ENCODE measurements at regions not wholly inside any gene's neighbourhood (a gene's known extent, or its start where the extent isn't known, plus 50 kb on each side); places are given as distances from the start of the nearest gene placed in this dataset.

DNA sequence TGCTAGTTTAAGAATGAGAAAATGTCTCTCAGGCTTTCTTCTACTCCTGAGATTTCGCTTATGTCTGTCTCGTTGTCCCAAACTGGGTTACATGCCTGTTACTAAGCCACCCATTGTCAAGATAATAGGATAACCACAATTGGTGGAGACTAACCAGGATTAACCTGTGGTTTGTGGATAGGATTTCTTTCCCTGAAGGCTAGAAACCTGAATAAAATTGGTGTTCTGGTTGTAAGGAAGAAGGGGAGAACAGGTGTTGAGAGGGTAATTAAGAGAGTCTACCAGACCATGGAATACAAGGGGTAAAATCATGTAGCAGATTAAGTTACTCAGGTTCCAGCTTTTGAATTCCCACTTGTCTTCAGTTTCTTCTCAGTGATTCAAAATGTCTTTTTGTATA, 225.4 kb downstream of the CPE start:
- no peak for TF ChIP-seq POLR2AphosphoS5 (IDR thresholded peaks at IDR 0.05; ENCODE audit: borderline replicate concordance, low read depth, low read length)
- TF ChIP-seq EZH2 (IDR thresholded peaks at IDR 0.05) = no peak
- TF ChIP-seq FOXP2 (optimal IDR thresholded peaks at IDR 0.05; ENCODE audit: control extremely low read depth, extremely low read length, insufficient read depth) = no peak
- Histone ChIP-seq H3K9ac (ENCODE audit: insufficient read length) (no peak overlapping the region), H3K27ac (no peak overlapping the region), H3K36me3 (ENCODE audit: insufficient read depth, low read length) (peaks cover 6% of the 10 kb centered on the region; the same call in 1 of the 2 replicates), H3K4me3 (no peak overlapping the region), H3K9me3 (ENCODE audit: low read depth, low read length) (no peaks in the 10 kb centered on the region)
- DNase-seq (ENCODE audit: low read depth, low spot score) = no peak

GRCh38 chr4:165605811-165606210, 227.0 kb downstream of the CPE start:
- Histone ChIP-seq H3K9ac (ENCODE audit: insufficient read length) (no peak overlapping the region), H3K4me3 (no peak overlapping the region), H3K9me3 (ENCODE audit: low read depth, low read length) (no peaks in the 10 kb centered on the region; the same call in 1 of the 2 replicates), H3K27ac (no peak overlapping the region), H3K36me3 (ENCODE audit: insufficient read depth, low read length) (no peaks in the 10 kb centered on the region)
- no peak for DNase-seq (ENCODE audit: low read depth, low spot score)
- no peak for TF ChIP-seq FOXP2 (optimal IDR thresholded peaks at IDR 0.05; ENCODE audit: control extremely low read depth, extremely low read length, insufficient read depth)

DNA sequence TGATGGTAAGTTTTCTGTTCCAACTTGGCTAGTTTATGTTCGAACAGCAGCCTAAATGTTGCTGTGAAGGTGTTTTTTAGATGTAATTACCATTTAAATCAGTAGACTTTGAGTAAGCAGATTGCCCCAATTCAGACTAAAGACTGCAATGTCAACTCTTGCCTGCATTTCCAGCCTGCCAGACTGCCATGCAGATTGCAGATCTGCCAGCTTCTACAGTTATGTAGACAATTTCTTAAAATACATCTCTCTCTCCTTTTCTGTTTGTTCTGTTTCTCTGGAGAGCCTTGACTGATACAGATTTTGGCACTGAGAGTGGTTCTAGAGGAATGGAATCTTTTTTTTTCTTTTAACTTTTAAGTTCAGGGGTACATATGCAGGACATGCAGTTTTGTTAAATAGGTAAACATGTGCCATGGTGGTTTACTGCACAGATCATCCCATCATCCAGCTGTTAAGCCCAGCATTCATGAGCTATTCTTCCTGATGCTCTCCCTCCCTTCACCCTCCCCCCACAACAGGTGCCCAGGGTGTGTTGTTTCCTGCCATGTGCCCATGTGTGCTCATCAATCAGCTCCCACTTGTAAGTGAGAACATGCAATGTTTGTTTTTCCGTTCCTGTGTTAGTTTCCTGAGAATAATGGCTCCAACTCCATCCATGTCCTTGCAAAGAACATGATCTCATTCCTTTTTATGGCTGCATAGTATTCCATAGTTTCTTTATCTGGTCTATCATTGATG, 227.8 kb downstream of the CPE start:
- TF ChIP-seq FOXP2 (optimal IDR thresholded peaks at IDR 0.05; ENCODE audit: control extremely low read depth, extremely low read length, insufficient read depth) (no peak), EZH2 (IDR thresholded peaks at IDR 0.05) (no peak), POLR2AphosphoS5 (IDR thresholded peaks at IDR 0.05; ENCODE audit: borderline replicate concordance, low read depth, low read length) (no peak)
- Histone ChIP-seq H3K9ac (ENCODE audit: insufficient read length) (no peak overlapping the region), H3K4me3 (no peak overlapping the region), H3K27ac (no peak overlapping the region), H3K36me3 (ENCODE audit: insufficient read depth, low read length) (no peaks in the 10 kb centered on the region), H3K9me3 (ENCODE audit: low read depth, low read length) (no peaks in the 10 kb centered on the region; the same call in 1 of the 2 replicates)
- DNase-seq (ENCODE audit: low read depth, low spot score) = no peak

DNA sequence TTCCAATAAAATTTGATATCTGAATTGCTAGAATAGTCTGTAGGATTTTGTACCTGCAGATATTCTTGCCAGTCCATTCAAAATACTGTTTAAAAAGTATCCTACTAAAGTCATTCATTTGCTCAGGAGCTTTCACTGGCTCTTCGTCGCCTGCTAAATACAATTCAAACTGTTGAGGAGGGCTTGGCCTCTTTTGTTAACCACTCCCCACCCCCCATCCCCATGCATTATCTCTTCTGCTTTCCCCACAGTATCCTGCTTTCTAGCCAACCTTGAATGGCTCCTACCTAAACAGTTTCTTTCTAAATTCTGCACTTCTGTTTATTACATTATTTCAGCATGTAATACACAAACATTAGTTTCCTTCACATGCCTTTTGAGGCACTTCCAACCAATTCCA, 230.8 kb downstream of the CPE start:
- H3K9ac ChIP-seq (ENCODE audit: insufficient read length) = no peak overlapping the region

GRCh38 chr4:165610679-165611437, 232.1 kb downstream of the CPE start:
- no peaks in the 10 kb centered on the region; the same call in 1 of the 2 replicates for H3K9me3 ChIP-seq (ENCODE audit: low read depth, low read length)
- DNase-seq (ENCODE audit: low read depth, low spot score) = no peak
- no peaks in the 10 kb centered on the region for H3K36me3 ChIP-seq (ENCODE audit: insufficient read depth, low read length)
- H3K9ac ChIP-seq (ENCODE audit: insufficient read length) = no peak overlapping the region
- TF ChIP-seq POLR2AphosphoS5 (IDR thresholded peaks at IDR 0.05; ENCODE audit: borderline replicate concordance, low read depth, low read length) (no peak), FOXP2 (optimal IDR thresholded peaks at IDR 0.05; ENCODE audit: control extremely low read depth, extremely low read length, insufficient read depth) (no peak), EZH2 (IDR thresholded peaks at IDR 0.05) (no peak)
- no peak overlapping the region for H3K27ac ChIP-seq
- no peak overlapping the region for H3K4me3 ChIP-seq

More for the DNA sequence above, 230.8 kb downstream of the CPE start:
- no peak for DNase-seq (ENCODE audit: low read depth, low spot score)
- TF ChIP-seq FOXP2 (optimal IDR thresholded peaks at IDR 0.05; ENCODE audit: control extremely low read depth, extremely low read length, insufficient read depth) (no peak), EZH2 (IDR thresholded peaks at IDR 0.05) (no peak), POLR2AphosphoS5 (IDR thresholded peaks at IDR 0.05; ENCODE audit: borderline replicate concordance, low read depth, low read length) (no peak)
- Histone ChIP-seq H3K4me3 (no peak overlapping the region), H3K36me3 (ENCODE audit: insufficient read depth, low read length) (no peaks in the 10 kb centered on the region), H3K27ac (no peak overlapping the region), H3K9me3 (ENCODE audit: low read depth, low read length) (no peaks in the 10 kb centered on the region; the same call in 1 of the 2 replicates)

DNA sequence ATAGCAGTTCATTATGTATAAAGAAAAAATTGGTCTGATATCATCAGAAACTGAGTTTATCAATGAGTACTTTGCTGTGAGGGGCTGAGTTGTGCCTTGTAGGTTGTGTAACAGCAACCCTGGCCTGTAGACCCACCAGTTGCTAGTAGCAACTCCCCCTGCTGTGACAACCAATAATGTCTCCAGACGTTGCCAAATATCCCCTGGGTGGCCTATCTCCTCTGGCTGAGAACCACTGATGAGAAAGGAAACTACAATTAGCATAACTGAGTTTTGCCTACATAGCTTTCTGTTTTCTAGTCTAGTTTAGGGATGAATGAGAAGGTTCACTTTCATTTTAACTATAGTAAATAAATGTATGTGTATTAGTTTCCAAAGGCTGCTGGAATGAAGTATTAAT, 234.1 kb downstream of the CPE start:
- Histone ChIP-seq H3K4me3 (peak overlapping the region; percentile 25; the same call in 1 of the 2 replicates), H3K9me3 (ENCODE audit: low read depth, low read length) (no peaks in the 10 kb centered on the region; the same call in 1 of the 2 replicates), H3K9ac (ENCODE audit: insufficient read length) (no peak overlapping the region), H3K36me3 (ENCODE audit: insufficient read depth, low read length) (no peaks in the 10 kb centered on the region), H3K27ac (no peak overlapping the region)
- no peak for DNase-seq (ENCODE audit: low read depth, low spot score)
- TF ChIP-seq POLR2AphosphoS5 (IDR thresholded peaks at IDR 0.05; ENCODE audit: borderline replicate concordance, low read depth, low read length) (no peak), EZH2 (IDR thresholded peaks at IDR 0.05) (no peak), FOXP2 (optimal IDR thresholded peaks at IDR 0.05; ENCODE audit: control extremely low read depth, extremely low read length, insufficient read depth) (no peak)

DNA sequence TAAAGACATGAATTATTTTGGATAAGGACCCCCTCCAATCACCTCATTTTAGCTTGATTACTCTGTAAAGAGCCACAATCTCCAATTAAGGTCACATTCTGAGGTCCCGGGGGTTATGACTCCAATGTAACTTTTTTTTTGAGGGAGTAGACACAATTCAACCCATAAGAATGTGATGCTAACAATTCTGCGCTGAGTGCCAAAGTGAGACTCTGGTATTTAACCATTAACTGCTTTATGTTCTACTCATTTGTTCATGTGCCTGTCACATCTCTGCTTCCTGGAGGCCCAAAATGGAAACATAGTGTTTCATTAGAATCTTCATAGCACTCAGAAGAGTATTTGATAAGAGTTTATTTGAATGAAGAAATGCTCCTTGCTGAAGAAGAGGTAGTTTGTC, 234.8 kb downstream of the CPE start:
- Histone ChIP-seq H3K9ac (ENCODE audit: insufficient read length) (no peak overlapping the region), H3K36me3 (ENCODE audit: insufficient read depth, low read length) (no peaks in the 10 kb centered on the region), H3K27ac (no peak overlapping the region), H3K4me3 (no peak overlapping the region), H3K9me3 (ENCODE audit: low read depth, low read length) (no peaks in the 10 kb centered on the region; the same call in 1 of the 2 replicates)
- TF ChIP-seq EZH2 (IDR thresholded peaks at IDR 0.05) = no peak
- no peak for TF ChIP-seq FOXP2 (optimal IDR thresholded peaks at IDR 0.05; ENCODE audit: control extremely low read depth, extremely low read length, insufficient read depth)
- no peak for TF ChIP-seq POLR2AphosphoS5 (IDR thresholded peaks at IDR 0.05; ENCODE audit: borderline replicate concordance, low read depth, low read length)
- DNase-seq (ENCODE audit: low read depth, low spot score) = no peak

DNA sequence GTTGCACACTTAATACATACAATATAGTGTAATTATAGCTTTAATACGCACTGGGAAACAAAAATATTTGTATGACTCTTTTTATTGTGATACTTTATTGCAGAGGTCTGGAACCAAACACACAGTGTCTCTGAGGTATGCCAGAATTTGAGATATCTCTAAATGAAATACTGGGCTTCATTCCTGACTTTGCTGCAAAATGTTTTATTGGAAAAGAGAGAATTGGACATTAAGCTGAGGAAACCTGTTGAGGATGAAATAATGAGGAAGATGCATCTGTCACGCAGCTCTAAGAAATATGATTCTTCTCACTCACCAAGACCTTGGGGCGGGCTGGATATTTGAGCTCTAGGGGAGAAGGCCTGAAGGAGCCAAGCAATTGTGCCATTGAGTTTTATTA, 242.1 kb downstream of the CPE start:
- no peaks in the 10 kb centered on the region for H3K36me3 ChIP-seq (ENCODE audit: insufficient read depth, low read length)
- no peak overlapping the region for H3K4me3 ChIP-seq
- no peak overlapping the region for H3K9ac ChIP-seq (ENCODE audit: insufficient read length)
- H3K27ac ChIP-seq = no peak overlapping the region
- H3K9me3 ChIP-seq (ENCODE audit: low read depth, low read length) = no peaks in the 10 kb centered on the region; the same call in 1 of the 2 replicates
- TF ChIP-seq POLR2AphosphoS5 (IDR thresholded peaks at IDR 0.05; ENCODE audit: borderline replicate concordance, low read depth, low read length) (no peak), FOXP2 (optimal IDR thresholded peaks at IDR 0.05; ENCODE audit: control extremely low read depth, extremely low read length, insufficient read depth) (no peak), EZH2 (IDR thresholded peaks at IDR 0.05) (no peak)
- DNase-seq (ENCODE audit: low read depth, low spot score) = no peak
